RWPE1 (cell line): ENCODE measurements at regions not wholly inside any gene's neighbourhood (a gene's known extent, or its start where the extent isn't known, plus 50 kb on each side); places are given as distances from the start of the nearest gene placed in this dataset.

ENCODE experiments used
- CTCF ChIA-PET: fragments of 350-600 bp; sonication (Branson Sonifier 250); formaldehyde crosslinking; extraction: SDS; loops from one replicate; lab custom pipeline; 2021; lab: Yijun Ruan, JAX
- POLR2A ChIA-PET: fragments of 400-600 bp; formaldehyde crosslinking; extraction: SDS; loops from one replicate; lab custom pipeline; 2020; ENCODE audit warnings: antibody characterized with exemption; ENCODE audit not compliant: low non-redundant PET; lab: Yijun Ruan, JAX
- DNase-seq: peaks from one replicate; pipeline ENCODE4 v3.0.0; 2012; ENCODE audit warnings: low spot score
- H3K27ac ChIP-seq: fragments of 450-650 bp; 2 replicates; pipeline ENCODE4 v1.5.1; 2017
- CTCF ChIP-seq: fragments of 450-650 bp; conservative IDR thresholded peaks from 2 replicates; pipeline ENCODE4 v1.5.1; 2017; ENCODE audit warnings: low read depth, mild to moderate bottlenecking

- ChIA-PET CTCF (no interaction called here), POLR2A (no interaction called here)
- H3K27ac ChIP-seq, result no peak overlapping the region
- no peak for DNase-seq
- TF ChIP-seq CTCF, result no peak
Measured at GRCh38 chr6:132081338-132081737, 130.2 kb upstream of the CCN2 start.

GRCh38 chr6:132079286-132079685 lies 128.1 kb upstream of the CCN2 start:
- ChIA-PET CTCF (no interaction called here), POLR2A (no interaction called here)
- DNase-seq, result no peak
- H3K27ac ChIP-seq, result no peak overlapping the region
- no peak for TF ChIP-seq CTCF

- ChIA-PET POLR2A (no interaction called here), CTCF (no interaction called here)
- no peak for TF ChIP-seq CTCF
- no peak overlapping the region for H3K27ac ChIP-seq
- no peak for DNase-seq
Measured at GRCh38 chr6:132076452-132076851, 125.3 kb upstream of the CCN2 start.

GRCh38 chr6:132072831-132073230 lies 121.7 kb upstream of the CCN2 start:
- H3K27ac ChIP-seq, result no peak overlapping the region
- CTCF ChIA-PET, result no interaction called here
- no peak for TF ChIP-seq CTCF
- POLR2A ChIA-PET, result no interaction called here
- no peak for DNase-seq

- H3K27ac ChIP-seq, result no peak overlapping the region
- ChIA-PET CTCF (no interaction called here), POLR2A (no interaction called here)
- no peak for TF ChIP-seq CTCF
- DNase-seq, result no peak
Measured at GRCh38 chr6:132072271-132072670, 121.1 kb upstream of the CCN2 start.

GRCh38 chr6:132070356-132070755 lies 119.2 kb upstream of the CCN2 start:
- no peak overlapping the region for H3K27ac ChIP-seq
- TF ChIP-seq CTCF, result no peak
- CTCF ChIA-PET, result no interaction called here
- no peak for DNase-seq
- POLR2A ChIA-PET, result no interaction called here

- no peak overlapping the region for H3K27ac ChIP-seq
- no peak for TF ChIP-seq CTCF
- no peak for DNase-seq
- CTCF ChIA-PET, result no interaction called here
- POLR2A ChIA-PET, result no interaction called here
Measured at GRCh38 chr6:132068766-132069165, 117.6 kb upstream of the CCN2 start.
